ENCODE measurements at regions not wholly inside any gene's neighbourhood (a gene's known extent, or its start where the extent isn't known, plus 50 kb on each side); places are given as distances from the start of the nearest gene placed in this dataset.
A peak's percentile ranks its signal among the peaks of the same experiment; 100 is the strongest.
"Not testable (repeated sequence)": the region's sequence is repeated elsewhere in the genome, so short reads cannot be mapped to it uniquely, and the experiment has no call there.

DNA sequence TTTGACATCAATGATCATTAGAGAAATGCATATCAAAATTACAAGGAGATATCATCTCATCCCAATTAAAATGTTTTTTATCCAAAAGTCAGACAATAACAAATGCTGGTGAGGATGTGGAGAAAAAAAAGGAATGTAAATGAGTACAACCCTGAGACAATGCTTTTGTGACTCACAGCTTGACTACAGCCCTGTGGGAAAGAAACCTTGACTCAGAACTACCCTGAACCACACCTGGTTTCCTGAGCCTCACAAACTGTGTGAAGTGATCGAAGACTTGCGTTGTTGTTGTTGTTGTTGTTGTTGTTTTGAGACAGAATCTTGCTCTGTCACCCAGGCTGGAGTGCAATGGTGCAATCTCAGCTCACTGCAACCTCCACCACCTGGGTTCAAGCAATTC lies 266.6 kb upstream of the MYT1L start:
- no peak for DNase-seq (ENCODE audit: low read depth, low spot score)

DNA sequence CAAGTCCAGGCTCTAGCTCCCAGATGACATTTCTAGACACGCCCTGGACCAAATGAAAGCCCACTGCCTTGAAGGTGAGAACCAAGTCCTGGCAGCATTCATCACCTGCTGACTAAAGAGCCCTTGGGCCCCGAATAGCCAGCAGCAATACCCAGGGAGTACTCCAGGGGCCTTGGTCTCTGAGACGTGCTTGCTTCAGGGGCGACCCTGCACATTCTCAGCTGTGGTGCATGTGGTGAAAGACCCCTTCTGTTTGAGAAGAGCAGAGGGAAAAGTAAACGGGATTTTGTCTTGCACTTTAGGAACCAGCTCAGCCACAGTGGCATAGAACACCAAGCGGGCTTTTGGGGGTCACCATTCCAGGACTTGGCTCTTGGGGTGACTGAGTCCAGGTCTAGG lies 260.5 kb upstream of the MYT1L start:
- no peak for DNase-seq (ENCODE audit: low read depth, low spot score)

DNA sequence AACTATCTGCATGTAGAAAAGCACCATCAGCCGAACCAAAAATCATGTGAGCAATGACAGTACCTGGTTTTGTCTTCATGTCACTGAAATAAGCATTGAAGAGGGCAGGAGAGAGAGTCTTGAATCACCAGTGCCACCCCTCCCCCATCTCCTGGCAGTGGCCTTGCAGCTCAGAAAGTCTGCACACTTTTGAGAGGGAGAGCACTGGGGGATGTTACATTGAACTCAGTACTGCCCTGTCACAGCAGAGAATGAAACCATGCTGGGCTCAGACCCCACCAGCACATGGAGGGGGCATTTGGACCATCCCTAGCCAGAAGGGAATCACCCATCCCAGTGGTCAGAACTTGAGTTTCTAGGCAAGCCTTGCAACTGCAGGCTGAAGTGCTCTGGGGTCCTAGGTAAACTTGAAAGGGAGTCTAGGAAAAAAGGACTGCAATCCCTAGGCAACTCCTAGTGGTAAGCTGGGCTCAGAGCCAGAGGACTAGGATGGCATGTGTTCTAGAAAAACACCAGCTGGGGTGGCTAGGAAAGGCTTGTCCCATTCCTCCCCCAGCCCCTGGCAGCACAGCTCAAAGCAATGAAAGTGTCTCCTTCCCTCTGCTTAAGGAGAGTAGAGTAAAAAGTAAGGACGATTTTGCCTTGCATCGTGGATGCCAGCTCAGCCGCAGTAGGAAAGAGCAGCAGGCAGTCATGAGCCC lies 259.9 kb upstream of the MYT1L start:
- no peak for DNase-seq (ENCODE audit: low read depth, low spot score)

DNA sequence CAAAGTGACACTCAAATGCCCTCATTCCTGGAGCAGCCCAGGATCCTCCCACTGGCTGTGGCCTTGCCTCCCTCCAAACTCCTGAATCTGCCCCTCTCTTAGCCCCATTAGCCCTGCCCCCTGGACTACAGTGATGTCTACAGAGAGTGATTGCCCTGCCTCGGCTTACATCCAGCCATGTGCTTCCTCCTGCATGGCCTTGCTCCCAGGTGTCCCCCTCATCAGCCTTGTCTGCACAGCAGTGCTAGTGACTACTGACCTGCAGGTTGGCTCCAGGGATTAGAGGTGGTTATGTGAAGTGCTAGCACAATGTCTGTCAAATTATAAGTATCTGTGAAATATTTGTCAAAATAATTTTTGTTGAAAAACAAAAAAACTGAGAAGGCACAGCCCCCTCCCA lies 259.1 kb upstream of the MYT1L start:
- DNase-seq (ENCODE audit: low read depth, low spot score) = no peak

DNA sequence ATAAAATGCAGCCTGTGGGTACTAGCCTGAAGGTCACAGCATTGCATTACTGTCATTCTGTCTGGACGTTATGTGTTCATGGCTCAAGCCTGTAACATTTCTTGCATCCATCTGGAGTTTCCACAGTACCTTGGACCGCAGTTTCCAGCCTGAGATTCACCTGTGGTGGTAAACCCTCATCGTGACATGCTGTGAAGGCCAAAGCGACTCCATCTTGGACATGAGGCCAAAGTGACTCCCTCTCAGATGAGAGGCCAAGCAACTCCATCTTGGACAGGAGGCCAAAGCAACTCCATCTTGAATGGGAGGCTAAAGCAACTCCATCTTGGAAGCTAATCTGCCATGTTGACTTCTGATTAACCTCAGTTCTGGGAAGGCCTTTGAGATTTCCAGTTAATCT lies 257.7 kb upstream of the MYT1L start:
- DNase-seq (ENCODE audit: low read depth, low spot score) = no peak

DNA sequence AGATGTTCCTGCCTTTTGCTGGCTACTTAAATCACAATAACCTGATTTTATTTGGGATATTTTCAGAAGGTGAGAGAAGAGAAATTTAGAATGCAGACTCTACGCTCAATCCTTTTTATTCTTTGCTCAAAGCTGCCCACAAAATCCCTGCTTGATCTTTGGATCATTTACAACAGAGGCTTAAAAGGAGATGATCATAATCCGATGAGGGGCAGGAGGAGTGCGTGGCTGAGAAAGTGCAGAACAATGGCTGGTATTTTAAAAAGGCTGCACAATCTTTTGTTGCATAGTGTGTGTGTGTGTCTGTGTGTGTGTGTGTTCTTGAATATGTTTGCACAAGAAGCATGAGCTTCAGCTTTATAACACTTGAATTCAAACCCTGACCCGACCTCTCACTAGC lies 256.3 kb upstream of the MYT1L start:
- no peak for DNase-seq (ENCODE audit: low read depth, low spot score)

DNA sequence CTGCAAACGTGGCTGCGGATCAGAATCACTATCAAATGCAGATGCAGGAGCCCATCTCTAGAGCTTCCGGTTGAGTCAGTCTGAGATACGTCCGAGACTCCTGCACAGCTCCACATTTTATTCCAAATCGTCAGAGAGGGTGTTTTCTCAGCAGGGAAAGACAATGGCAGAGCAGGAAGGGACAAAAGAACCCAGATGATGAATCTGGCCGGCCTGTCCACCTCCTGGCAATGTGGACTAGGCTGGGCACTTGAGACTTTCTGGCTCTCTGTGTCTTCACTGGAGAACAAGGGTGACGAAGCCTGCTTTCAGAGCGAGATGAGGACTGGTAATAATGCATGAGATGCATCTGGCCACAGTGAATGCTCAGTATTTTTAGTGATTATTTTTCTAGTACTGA lies 255.9 kb upstream of the MYT1L start:
- DNase-seq (ENCODE audit: low read depth, low spot score) = no peak

DNA sequence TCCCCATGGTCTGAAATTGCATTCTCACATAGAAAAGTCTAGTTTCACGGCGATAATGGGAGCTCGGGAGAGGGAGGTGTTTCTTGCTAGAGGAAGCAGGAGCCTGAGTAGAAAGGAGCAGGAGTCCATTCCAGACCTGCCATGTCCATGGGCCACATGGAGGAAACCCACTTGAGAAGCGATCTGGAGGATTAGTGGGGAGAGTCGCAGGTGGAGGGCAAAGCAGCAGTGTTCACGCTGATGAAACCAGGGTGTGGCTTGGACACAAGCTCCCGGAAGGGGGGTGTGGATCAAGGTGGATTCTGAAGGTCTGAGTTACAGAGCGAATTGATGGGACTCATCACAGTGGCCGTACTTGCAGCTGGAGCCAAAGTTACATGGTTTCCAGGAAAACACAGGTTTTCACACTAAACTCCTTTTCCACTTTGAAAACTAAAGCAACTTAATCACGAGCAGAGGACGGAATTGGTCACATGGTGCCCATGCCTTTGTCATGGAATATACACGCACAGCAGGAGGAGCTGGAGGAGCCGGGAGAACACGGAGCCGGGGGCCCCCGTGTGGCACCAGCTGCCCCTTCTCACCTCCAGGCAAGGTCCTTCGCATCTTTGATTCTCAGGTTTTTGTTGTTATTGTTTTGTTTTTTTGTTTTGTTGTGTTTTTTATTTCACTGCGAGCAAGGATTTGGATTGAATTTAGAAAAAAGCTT lies 255.1 kb upstream of the MYT1L start:
- DNase-seq (ENCODE audit: low read depth, low spot score) = no peak

DNA sequence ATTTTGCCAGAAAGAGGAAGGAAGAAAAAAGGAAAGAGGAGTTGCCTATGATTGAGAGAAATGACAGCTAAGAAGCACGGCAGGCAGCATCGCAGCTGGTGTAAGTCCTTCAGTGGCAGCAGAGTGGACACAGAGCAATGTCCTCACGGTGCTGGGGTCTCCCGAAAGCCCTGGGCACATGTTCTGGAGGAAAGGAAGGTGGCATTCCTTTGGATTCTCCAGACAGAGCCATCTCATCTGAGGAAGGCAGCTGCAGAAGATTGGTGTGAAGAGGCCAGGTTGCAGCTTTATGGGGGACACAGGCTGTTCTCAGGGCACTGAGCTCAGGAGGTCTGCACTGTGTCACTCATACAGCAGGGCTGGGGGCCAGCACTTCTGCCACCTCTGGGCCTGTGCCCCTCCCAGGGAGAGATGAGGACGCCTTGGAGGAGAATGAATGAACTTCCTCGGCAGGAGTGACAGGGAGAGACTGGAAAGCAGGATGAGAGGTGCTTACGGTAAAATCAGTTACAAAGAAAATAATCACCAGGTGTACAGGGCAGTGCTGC lies 252.0 kb upstream of the MYT1L start:
- DNase-seq (ENCODE audit: low read depth, low spot score) = no peak

DNA sequence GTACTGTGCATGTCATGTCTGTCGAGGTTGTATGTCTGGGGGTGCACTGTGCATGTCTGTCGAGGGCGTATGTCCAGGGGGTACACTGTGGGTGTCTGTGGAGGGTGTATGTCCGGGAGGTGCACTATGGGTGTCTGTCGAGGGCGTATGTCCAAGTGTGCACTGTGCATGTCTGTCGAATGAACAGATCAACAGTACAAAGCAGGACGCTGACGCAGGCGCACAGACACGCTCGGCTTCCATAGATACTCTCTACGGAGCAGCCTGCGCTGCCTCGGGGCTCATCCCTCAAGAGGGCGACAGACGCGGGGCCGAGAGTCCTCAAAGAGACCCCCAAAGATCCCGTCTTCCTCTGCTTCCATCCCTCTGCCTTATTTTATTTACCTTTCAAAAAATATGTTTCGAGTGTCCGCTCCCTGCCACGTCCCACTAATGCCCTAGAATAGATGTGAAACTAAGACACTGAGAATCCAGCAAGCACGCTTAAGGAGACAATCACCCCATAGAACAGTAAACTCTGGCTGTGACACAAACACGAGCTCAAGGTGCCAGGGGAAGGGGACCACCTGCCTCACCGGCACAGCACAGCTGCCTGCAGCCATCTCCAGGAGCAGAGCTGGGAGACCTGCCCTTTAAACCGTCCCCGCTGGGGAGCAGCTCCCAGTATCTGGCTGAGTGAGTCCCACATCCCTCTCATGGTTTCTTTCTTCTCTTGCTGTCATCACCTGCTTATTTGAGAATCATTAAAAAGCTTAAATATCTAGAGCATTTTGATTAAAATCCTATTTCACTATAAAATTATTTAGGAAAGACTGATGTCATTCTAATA lies 250.5 kb upstream of the MYT1L start:
- DNase-seq (ENCODE audit: low read depth, low spot score) = no peak

DNA sequence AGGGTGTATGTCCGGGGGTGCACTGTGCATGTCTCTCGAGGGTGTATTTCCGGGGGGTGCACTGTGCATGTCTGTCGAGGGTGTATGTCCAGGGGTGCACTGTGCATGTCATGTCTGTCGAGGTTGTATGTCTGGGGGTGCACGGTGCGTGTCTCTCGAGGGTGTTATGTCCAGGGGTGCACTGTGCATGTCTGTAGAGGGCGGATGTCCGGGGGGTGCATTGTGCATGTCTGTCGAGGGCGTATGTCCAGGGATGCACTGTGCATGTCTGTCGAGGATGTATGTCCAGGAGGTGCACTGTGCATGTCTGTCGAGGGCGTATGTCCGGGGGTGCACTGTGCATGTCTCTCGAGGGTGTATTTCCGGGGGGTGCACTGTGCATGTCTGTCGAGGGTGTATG lies 249.8 kb upstream of the MYT1L start:
- not testable (repeated sequence) for DNase-seq (ENCODE audit: low read depth, low spot score)

DNA sequence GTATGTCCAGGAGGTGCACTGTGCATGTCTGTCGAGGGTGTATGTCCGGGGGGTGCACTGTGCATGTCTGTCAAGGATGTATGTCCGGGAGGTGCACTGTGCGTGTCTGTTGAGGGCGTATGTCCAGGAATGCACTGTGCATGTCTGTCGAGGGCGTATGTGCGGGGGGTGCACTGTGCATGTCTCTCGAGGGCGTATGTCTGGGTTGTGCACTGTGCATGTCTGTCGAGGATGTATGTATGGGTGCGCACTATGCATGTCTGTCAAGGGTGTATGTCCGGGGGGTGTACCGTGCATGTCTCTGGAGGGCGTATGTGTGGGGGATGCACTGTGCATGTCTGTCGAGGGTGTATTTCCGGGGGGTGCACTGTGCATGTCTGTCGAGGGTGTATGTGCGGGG lies 249.3 kb upstream of the MYT1L start:
- DNase-seq (ENCODE audit: low read depth, low spot score) = no peak

DNA sequence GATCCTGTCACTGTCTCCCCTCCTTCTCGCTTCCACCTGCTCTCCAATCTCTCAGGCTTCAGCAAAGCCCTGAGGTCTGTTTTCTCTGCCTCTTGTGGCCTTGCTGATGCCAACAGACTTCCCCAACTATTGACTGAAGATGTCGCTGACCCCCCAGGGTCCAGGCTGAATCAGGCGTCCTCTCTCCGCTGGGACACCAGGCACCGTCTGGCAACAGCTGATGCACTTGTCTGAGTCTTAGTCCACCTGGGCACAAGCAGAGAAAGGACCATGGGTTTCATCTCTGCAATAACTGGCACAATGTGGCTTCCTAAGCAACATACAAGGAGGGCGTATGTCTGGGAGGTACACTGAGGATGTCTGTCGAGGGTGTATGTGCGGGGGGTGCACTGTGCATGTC lies 248.7 kb upstream of the MYT1L start:
- DNase-seq (ENCODE audit: low read depth, low spot score) = no peak

DNA sequence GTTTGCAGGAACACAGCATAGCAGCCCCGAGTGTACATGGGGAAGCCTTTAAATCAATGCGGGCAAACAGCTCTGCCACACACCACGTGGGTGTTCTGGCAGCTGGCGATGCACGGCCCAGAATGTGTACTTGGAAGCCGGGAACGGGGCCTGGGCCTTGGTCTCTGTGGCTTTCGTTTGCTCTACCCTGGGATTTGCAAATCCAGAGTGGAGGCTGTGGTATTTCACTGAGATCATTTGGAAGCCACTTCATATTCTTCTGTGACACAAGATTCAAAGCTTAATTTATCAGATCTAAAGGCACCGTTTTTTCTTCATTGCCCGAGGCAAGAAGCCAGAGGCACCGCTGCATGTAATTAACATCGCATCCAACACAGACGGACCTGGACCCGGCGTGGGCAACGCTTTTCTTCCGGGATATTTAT lies 246.3 kb upstream of the MYT1L start:
- DNase-seq (ENCODE audit: low read depth, low spot score) = peak; percentile 52

DNA sequence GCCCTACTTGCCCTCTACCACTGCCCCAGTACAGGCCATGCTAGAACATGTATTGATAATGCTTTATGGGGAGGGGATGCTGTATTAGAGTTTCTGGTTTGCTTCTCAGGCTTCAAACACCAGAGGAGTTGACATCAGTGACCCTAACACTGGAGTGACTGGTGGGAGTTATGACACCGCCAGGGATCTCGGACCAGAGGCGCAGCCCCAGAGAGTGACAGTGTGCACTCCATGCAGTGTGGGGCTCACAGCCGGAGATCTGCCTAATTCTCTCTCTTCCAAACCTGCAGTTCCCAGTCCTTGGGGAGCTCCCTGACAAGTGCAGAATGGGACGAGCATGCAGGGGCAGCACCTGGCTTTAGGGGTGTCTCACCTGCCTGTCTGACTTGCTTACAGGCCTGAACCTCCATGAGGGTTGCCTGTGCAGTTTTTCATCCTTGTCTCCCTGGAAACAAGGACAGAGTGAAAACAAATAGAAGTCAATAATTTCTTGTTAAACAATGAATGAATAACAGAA lies 244.9 kb upstream of the MYT1L start:
- DNase-seq (ENCODE audit: low read depth, low spot score) = no peak

DNA sequence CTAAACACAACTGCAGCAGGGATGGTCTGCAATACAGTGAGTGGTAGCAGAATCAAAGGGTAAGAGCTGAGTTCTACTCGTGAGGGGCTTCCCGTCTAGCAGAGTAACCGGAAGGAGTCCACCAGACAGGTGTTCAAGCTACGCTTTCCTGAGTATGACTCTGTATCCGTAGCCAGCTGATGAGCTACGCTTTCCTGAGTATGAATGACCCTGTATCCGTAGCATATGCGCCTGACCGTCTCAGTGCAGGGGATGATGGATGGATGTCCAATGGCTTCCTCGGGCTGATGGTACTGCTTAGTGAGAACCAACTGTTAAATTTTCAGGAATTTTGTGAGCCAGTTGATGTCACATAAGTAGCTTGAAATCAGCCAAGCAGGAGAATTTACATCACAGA lies 244.1 kb upstream of the MYT1L start:
- no peak for DNase-seq (ENCODE audit: low read depth, low spot score)

DNA sequence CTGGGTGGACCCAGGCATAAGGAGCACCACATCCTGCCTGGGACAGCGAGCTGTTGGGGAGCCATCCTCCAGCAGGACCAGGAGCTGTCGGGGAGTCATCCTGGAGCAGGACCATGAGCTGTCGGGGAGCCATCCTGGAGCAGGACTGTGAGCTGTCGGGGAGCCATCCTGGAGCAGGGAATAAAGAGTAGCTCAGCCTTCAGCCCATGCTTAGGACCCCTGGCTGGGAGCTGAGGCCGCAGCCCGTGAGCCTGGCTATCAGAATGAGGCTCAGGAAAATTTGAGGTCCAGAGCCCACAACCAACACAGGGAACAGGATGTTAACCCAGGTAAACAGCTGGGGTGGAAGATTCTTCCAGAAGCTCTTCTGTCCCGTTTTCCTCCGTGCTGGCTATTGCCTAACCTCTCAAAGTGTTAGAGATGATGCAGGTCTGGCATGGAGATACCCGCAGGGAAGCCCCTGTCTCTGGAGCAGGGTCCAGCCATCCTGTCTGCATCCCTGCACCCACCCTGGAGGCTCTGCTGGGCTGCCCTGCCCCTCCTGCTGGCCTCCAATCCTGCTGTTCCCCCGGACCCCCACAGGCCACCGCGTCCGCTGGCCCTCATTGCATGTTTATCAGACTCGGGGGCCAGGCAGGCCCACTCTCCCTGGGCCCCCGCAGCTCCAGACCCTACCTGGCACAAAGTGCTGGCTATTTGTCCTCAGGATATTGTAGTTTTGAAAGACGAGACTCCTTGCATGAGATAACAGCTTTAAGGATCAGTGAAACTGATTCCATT lies 243.5 kb upstream of the MYT1L start:
- DNase-seq (ENCODE audit: low read depth, low spot score) = no peak

DNA sequence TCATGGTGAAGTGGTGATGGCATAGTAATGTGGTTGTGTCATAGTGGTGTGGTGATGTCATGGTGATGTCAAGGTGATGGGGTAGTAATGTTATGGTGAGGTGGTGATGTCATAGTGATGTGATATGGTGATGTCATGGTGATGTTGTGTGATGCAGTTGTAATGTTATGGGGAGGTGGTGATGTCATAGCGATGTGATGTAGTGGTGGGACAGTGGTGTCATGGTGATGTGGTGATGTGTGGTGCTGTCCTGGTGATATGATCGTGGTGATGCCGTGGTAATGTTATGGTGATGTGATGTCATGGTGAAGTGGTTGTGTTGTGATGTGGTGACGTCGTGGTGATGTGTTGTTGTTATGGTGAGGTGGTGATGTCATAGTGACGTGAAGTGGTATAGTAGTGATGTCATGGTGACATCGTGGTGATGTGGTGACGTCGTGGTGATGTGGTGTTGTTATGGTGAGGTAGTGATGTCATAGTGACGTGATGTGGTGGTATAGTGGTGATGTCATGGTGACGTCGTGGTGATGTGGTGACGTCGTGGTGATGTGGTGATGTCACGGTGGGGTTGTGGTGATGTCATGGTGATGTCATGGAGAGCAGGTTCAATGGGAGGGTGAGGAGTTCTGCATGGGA lies 242.7 kb upstream of the MYT1L start:
- no peak for DNase-seq (ENCODE audit: low read depth, low spot score)

DNA sequence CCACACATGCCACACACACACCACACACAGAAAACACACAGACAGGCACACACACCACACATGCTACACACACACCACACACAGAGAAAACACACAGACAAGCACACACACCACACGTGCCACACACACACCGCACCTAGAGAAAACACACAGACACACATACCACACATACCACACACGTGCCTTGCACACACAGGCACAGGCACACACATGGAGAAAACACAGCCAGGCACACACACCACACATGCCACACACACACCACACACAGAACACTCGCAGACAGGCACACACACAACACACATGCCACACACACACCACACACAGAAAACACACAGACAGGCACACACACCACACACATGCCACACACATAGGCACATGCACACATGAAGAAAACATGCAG lies 242.1 kb upstream of the MYT1L start:
- DNase-seq (ENCODE audit: low read depth, low spot score) = no peak

DNA sequence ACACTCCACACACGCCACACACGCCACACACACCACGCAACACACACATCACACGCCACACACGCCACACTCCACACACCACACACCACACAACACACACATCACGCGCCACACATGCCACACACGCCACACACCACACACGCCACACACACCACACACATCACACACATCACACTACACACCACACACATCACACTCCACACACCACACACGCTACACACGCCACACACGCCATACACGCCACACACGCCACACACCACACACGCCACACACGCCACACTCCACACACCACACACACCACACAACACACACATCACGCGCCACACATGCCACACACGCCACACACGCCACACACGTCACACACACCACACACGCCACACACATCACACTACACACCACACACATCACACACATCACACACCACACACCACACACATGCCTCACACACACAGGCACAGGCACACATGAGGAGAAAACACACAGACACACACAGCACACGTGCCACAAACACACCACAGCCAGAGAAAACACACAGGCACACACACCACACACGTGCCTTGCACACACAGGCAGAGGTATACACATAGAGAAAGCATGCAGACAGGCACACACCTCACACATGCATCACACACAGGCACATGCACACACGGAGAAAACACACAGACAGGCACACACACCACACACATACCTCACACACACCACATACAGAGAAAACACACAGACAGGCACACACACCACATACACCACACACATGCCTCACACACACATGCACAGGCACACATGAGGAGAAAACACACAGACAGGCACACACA lies 241.5 kb upstream of the MYT1L start:
- DNase-seq (ENCODE audit: low read depth, low spot score) = no peak

Data from astrocyte of the hippocampus (primary cell).